ENCODE measurements at regions not wholly inside any gene's neighbourhood (a gene's known extent, or its start where the extent isn't known, plus 50 kb on each side); places are given as distances from the start of the nearest gene placed in this dataset.

GRCh38 chr7:17014686-17015085 is 132.9 kb upstream of the AGR3 start:
- no peak overlapping the region for H4K8ac ChIP-seq (ENCODE audit: extremely low read depth, insufficient read depth, low read length)
- DNase-seq (ENCODE audit: low read depth in 1 of 2, low spot score in 2 of 2) (no peak), FAIRE-seq (no peak)
- H3K18ac ChIP-seq (ENCODE audit: extremely low read depth, low read length) = no peak overlapping the region
- no peak overlapping the region for H4K91ac ChIP-seq (replicated peaks; ENCODE audit: insufficient read length, low read length)
- WGBS, 2 experiments (ENCODE audit: extremely low coverage in 1 of 2, insufficient coverage in 1 of 2, insufficient read length in 1 of 2, insufficient replicate concordance in 2 of 2, low coverage in 1 of 2, low lambda C conversion rate in 2 of 2, missing lambda C conversion rate in 1 of 2) = 96% methylated on average over 8 of the region's 8 CpGs; no CpG with 5 or more reads in 1 of the 2 experiments
- H3K27ac ChIP-seq (ENCODE audit: low read depth, low read length) = no peak overlapping the region
- H3K9me3 ChIP-seq (ENCODE audit: insufficient read depth in 2 of 2, low read depth in 1 of 2, low read length in 1 of 2) = no peaks in the 10 kb centered on the region
- no peak overlapping the region for H2BK12ac ChIP-seq (ENCODE audit: low read depth, low read length)
- TF ChIP-seq MAFK (IDR thresholded peaks at IDR 0.05; ENCODE audit: low read depth, low read length) = 0 out of 2 replicates have a peak, but pooled peaks have one; percentile 17
- TF ChIP-seq EP300 (IDR thresholded peaks at IDR 0.05; ENCODE audit: borderline replicate concordance in 1 of 2, low read depth in 2 of 2, low read length in 2 of 2) = no peak
- H3K27me3 ChIP-seq (replicated peaks in 1 of 4; ENCODE audit: control insufficient read depth in 3 of 4, extremely low read depth in 1 of 4, insufficient read depth in 3 of 4, low read length in 3 of 4) = no peaks in the 10 kb centered on the region
- H2BK5ac ChIP-seq (ENCODE audit: low read depth, low read length) = no peak overlapping the region
- ChIA-PET CTCF (ENCODE audit: partially characterized antibody) (interaction anchor here (0.6 to 0.7 kb wide), 3 partner anchors 14 to 182 kb away, joined by 3 to 4 read pairs (median 3); no protein-coding TSS in a partner anchor), POLR2A (ENCODE audit: partially characterized antibody) (interaction anchor here (0.6 kb wide), 1 partner anchor 334 kb away, joined by 3 read pairs; no protein-coding TSS in a partner anchor)
- H3K14ac ChIP-seq (ENCODE audit: insufficient read length) = no peak overlapping the region
- no peak overlapping the region for H3K4me2 ChIP-seq (ENCODE audit: insufficient read depth in 1 of 2, low read depth in 2 of 2, low read length in 2 of 2)
- H3K79me2 ChIP-seq (ENCODE audit: control insufficient read depth in 1 of 2, insufficient read depth in 2 of 2, low read length in 2 of 2) = no peaks in the 10 kb centered on the region
- no peaks in the 10 kb centered on the region for H3K23me2 ChIP-seq (ENCODE audit: low read depth, low read length)
- H2AFZ ChIP-seq (ENCODE audit: low read length) = no peak overlapping the region
- H3K56ac ChIP-seq (replicated peaks; ENCODE audit: insufficient read length, low read depth, low read length) = no peak overlapping the region
- H3K4me3 ChIP-seq (ENCODE audit: extremely low read depth in 1 of 4, insufficient read depth in 2 of 4, low read depth in 3 of 4, low read length in 4 of 4) = no peak overlapping the region
- no peaks in the 10 kb centered on the region for H3K79me1 ChIP-seq (ENCODE audit: low read depth, low read length)
- H3K4ac ChIP-seq (replicated peaks; ENCODE audit: insufficient read length, low read depth, low read length) = no peak overlapping the region
- no peak overlapping the region for H3K23ac ChIP-seq (ENCODE audit: insufficient read length)
- H4K5ac ChIP-seq (ENCODE audit: insufficient read length, low read depth, low read length) = no peak overlapping the region
- H2BK20ac ChIP-seq (ENCODE audit: low read length) = no peak overlapping the region
- no peaks in the 10 kb centered on the region for H3K4me1 ChIP-seq (replicated peaks in 1 of 4; ENCODE audit: control insufficient read depth in 3 of 4, insufficient read depth in 4 of 4, low read length in 3 of 4)
- H4K20me1 ChIP-seq (replicated peaks in 1 of 2; ENCODE audit: control insufficient read depth in 1 of 2, insufficient read depth in 2 of 2, low read length in 2 of 2) = no peaks in the 10 kb centered on the region
- no peak overlapping the region for H2AK5ac ChIP-seq (ENCODE audit: low read depth, low read length)
- no peak overlapping the region for H3K9ac ChIP-seq (replicated peaks in 1 of 4; ENCODE audit: extremely low read depth in 1 of 4, low read depth in 3 of 4, low read length in 3 of 4)
- no peak overlapping the region for H2BK15ac ChIP-seq (ENCODE audit: low read length)
- no peaks in the 10 kb centered on the region for H3K36me3 ChIP-seq (ENCODE audit: control insufficient read depth in 2 of 4, insufficient read depth in 4 of 4, low read length in 3 of 4)
- H2BK120ac ChIP-seq (replicated peaks; ENCODE audit: low read depth, low read length) = no peak overlapping the region
